NCI-H2029 treated with DMSO at 0.1 percent for 48 hours (cell line): ENCODE measurements at regions not wholly inside any gene's neighbourhood (a gene's known extent, or its start where the extent isn't known, plus 50 kb on each side); places are given as distances from the start of the nearest gene placed in this dataset.

Source experiments
- DNase-seq: peaks from one replicate; lab custom pipeline; 2025; lab: John Stamatoyannopoulos, UW

GRCh38 chr12:107402041-107403022 is 283.3 kb upstream of the PWP1 start:
- no peak for DNase-seq

- no peak for DNase-seq
These were observed 280.6 kb upstream of the PWP1 start for GRCh38 chr12:107404981-107405380.

DNA sequence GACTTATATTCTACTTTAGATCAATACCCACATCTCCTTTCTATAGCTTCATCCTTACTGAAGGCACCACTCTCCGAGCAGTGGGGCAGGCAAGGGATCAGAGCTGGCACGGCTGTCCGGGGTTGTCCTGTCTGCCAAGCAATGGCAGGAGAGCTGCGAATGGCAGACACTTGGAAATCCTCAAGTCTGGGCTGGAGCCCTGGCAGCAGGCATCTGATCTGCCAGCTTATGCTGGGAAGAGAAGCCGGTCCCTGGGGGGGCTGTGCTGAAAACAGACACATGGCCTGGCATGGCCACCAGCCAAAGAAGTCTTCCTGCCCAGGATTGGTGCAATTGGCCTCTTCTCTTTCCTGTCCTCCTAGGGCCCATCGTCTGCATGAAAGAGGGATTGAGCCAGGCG is 280.2 kb upstream of the PWP1 start:
- no peak for DNase-seq

DNA sequence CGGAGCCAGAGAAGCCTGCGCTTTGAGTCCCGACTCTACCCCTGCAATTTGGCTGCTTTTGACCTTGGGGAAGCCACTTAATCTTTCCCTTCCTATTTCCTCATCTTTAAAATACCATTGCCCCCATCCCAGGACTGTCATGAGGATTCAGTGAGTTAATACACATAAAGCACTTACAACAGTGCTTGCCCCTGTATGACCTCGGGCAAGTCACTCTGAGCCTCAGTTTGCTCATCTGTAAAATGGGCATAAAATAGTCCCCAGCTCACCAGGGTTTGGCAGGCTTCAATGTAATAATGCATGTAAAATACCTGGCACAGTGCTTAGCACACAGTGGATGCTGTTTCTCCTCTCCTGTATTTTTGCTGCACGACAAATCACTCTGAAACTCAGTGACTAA is 278.7 kb upstream of the PWP1 start:
- no peak for DNase-seq

- no peak for DNase-seq
These were observed 273.6 kb upstream of the PWP1 start for GRCh38 chr12:107411792-107412535.

DNA sequence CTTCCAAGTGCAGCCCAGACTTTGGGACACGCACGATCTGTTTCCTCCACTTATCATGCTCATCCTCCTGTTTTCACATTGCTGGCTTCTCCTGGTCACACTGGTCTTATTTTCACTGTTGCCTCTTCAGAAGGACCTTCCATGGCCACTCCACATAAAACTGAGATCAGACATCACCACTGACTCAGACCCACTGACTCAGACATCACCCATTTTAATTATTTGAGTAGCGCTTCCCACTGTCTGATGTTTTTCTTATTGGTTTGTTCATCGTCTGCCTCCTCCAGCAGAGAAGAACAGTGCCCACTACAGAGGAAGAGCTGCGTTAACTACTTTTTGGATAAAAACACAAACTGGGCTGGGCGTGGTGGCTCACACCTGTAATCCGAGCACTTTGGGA is 270.5 kb upstream of the PWP1 start:
- no peak for DNase-seq

DNA sequence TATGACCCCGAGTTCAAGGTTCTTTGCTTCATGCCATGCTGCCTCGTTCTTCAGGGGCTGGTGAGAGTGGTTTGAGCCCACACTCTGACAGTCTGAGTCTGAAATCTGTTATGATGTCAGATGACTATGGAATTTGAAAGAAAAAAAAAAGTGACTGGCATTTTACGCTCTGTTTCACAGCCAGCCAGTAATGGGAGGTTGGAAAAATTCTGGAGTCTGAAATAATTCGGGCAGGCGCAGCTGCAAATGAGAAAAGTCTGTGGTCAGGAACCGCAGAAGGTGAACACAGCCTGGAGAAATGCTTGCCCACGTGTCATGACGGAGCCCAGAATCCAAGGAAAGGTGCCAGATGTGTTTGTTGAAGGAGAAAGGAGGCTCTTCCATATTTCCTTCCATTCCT is 269.8 kb upstream of the PWP1 start:
- no peak for DNase-seq

GRCh38 chr12:107417004-107417403 is 268.6 kb upstream of the PWP1 start:
- DNase-seq, result no peak

DNA sequence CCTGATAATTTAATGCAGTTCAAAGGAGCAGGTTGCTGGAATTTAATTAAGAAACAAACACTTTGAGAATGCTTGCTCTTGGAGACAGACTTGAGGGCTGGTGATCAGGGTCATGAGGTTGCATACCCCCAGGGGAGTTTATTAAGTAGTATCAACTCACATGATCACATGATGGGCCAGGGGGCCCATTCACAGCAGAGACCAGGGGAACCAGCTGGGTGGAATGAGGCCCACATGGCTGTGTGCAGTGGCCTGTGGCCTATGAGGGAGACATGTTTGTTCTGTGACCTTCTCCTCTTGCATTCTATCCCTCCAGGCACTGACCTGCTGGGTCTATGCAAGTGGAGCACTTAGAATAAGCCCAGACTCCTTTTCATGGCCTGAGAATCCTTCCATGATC is 266.6 kb upstream of the PWP1 start:
- no peak for DNase-seq

- DNase-seq, result no peak
These were observed 262.1 kb upstream of the PWP1 start for GRCh38 chr12:107423531-107423930.

DNA sequence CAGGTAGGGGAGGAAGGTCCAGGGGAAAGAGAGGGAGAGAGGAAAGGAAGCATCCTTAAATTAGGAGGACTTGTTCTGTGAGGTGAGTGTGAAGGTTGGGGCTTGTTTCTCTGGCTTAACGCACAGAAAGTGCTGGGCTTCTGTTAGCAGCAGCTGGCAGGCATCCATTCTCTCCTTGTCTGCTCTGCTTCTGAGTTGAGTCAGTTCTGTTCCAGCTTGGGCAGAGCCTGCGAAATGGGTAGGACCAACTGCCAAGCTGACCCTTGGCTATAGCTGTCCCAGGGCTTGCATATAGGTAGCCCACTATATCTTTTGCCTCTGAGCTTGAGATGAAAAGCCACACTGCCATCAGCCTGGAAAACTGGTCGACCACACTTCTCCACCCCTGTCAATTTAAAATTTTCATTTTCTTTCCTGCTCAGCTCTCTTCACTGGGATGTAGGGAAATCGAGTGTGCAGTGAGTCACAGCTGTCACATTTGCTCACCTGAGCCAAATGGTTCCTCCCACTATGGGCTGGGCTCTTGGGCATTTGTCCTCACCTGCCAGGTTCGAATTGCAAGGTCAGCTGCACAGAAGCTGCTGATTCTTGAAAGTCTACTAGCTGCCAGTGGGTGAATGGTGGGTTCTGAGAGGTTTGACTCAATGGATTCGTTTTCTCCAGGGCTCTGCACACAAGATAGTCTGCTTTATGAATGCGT is 256.4 kb upstream of the PWP1 start:
- DNase-seq, result peak; percentile 30

DNA sequence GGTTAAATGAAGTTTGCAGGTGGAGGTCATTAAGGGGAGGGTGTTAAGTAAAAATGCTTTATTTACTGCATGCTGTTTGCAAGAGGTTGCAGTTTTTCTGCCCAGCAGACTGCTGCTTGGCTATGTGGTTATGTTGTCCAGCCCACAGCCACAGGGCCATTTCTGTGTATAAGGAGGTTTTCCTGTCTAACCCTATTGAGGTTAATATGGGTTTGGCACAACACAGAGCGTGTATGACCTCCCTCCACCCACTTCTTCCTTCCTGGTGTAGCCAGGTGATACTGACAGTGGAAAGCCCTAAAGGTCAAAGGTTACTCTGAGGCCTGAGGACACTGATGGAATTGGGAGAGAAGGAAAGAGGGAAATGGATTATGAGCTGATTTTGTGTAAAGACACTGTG is 253.7 kb upstream of the PWP1 start:
- DNase-seq, result no peak

GRCh38 chr12:107435072-107435471 is 250.5 kb upstream of the PWP1 start:
- DNase-seq, result no peak

DNA sequence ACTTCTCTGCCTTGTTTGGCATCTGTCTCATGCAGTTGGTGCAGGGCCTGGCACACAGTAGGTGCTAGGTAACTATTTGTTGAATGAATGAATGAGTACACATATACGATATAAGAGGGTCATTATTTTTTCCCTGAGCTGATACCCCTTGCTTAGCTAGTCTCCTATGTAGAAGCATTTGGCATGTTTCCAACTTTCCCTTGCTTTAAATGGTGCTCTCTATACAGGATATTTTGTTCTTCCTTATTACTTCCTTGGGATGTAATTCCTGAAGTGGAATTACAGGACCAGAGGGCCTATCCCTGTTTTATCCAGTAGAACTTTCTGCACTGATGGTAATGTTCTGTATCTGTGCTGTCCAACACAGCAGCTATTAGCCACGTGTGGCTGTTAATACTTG is 250.1 kb upstream of the PWP1 start:
- DNase-seq, result peak; percentile 35

GRCh38 chr12:107436376-107436775 is 249.2 kb upstream of the PWP1 start:
- no peak for DNase-seq

- DNase-seq, result no peak
These were observed 248.8 kb upstream of the PWP1 start for GRCh38 chr12:107436836-107437235.

- DNase-seq, result no peak
These were observed 247.6 kb upstream of the PWP1 start for GRCh38 chr12:107437954-107438353.

DNA sequence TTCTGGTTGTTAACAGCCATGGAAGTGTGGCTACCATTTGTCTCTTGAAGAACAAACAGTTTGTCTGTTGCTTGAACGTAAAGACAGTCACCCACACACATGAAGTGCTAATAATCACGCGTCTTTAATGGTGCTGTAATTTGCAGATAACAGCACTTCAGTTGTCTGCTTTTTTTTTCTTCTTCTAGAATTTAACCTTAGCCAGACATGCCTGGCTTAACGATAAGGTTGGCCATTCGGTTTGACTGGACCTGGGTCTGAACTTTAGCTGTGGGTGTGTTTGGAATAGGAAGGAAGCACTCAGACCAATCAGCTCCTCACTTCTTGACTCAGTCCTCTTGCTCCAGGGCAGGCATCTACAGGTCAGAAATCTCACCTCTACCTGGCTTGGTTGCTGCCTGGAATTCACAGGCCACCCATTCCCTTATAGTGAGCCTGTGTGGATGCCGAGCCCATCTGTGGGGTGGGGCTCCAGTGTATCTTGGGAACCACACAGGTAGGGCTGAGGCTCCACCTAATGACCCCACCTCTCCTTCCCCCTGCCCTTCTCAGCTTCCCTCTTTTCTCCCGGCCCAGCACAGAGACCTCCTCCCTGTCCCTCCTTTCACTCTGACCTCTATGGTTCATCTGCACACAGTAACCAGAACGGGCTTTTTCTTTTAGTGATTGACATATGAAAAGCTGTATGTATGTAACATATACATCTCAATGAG is 246.4 kb upstream of the PWP1 start:
- DNase-seq, result no peak

DNA sequence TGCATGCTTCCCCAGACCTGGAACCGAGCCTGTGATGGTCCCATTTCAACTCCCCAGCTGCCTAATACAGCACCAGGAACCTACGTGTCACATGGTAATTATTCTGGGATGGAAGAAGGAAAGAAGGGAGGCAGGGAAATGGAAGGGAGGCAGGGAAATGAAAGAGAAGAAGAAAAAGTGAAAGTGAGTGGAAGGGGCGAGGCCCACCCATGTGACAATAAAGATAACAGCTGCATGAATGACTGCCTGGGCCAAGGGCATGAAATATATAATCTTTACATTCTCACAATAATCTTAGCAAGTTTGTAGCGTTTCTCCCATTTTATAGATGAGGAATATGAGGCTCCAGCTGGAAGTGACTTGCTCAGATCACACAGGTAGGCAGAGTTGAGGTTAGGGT is 245.0 kb upstream of the PWP1 start:
- no peak for DNase-seq

DNA sequence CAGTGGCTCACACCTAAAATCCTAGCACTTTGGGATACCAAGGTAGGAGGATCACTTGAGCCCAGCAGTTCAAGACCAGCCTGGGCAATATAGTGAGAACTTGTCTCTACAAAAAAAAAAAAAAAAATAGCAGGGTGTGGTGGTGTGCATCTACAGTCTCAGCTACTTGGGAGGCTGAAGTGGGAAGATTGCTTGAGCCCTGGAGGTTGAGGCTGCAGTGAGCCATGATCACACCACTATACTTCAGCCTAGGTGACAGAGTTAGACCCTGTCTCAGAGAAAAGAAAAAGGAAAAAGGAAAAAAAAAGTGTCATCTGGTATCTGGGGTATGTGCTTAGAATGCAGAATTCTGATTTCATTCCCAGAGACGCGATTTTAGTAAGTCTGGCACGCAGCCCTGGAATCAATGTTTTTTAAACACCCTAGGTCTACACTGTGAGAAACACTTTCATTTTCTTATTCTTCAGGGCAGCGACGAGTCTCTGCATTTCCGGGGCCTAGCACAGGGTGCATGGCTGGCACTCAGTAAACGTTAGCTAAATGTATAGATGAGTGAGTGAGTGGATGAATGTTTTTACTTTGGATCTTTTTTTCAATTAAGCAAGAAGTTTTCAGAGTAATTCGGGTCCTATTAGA is 243.8 kb upstream of the PWP1 start:
- DNase-seq, result no peak

DNA sequence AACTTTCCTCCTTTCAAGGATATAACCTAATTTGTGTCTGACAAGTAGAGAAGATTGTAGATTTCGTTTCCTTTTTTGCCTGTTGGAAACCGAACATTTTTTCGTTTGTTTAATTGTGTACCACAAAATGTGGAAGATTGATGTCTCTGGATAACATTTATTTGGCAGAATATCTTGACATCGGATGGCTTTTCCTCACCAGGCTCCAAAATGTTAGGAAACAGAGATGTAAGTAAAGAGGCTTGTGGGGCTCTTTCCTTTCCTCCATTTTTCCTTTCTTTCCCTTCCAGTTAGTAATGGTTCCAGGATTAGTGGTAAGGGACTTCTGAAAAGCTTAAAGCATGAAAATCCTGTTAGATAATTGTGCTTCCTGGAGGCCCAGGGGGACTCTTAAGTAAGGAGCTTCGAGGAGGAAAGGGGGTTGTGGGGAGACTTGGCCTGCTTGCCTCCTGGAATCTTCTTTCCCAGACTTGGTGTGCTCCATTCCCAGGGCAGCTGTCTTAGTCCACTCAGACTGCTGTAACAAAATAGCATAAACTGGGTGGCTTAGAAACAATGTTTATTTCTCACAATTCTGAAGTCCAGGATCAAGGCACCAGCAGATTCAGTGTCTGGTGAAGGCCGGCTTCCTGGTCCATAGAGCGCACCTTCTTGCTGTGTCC is 243.1 kb upstream of the PWP1 start:
- DNase-seq, result no peak
